Neural cell (in vitro differentiated cells): ENCODE measurements at regions not wholly inside any gene's neighbourhood (a gene's known extent, or its start where the extent isn't known, plus 50 kb on each side); places are given as distances from the start of the nearest gene placed in this dataset.
"Not testable (repeated sequence)": the region's sequence is repeated elsewhere in the genome, so short reads cannot be mapped to it uniquely, and the experiment has no call there.

Experiments used
- H2AFZ ChIP-seq: fragments of 200-600, 300-800 bp; sonication (generic), shearing (Covaris generic); 2 replicates; pipeline ENCODE4 v1.6.0; 2014; ENCODE audit warnings: low read depth, mild to moderate bottlenecking, antibody characterized with exemption, low read length, moderate library complexity
- H3F3A ChIP-seq: fragments of 200-600 bp; shearing (Covaris generic); 2 replicates; pipeline ENCODE4 v1.6.1; 2016; ENCODE audit warnings: mild to moderate bottlenecking, moderate library complexity, mixed read lengths, antibody characterized with exemption, low read length; ENCODE audit not compliant: insufficient read depth, poor library complexity, severe bottlenecking
- H3K27ac ChIP-seq: fragments of 200-600, 300-800 bp; sonication (generic), shearing (Covaris generic); 2 replicates; pipeline ENCODE4 v1.5.1; 2014; ENCODE audit warnings: mild to moderate bottlenecking, low read length, moderate library complexity
- H3K27me3 ChIP-seq: fragments of 300-800, 200-600 bp; sonication (generic), shearing (Covaris generic); 2 replicates; pipeline ENCODE4 v1.6.0; 2014; ENCODE audit warnings: mild to moderate bottlenecking, low read depth, low read length, moderate library complexity; ENCODE audit not compliant: insufficient read depth
- H3K36me3 ChIP-seq: fragments of 300-800, 200-600 bp; sonication (generic), shearing (Covaris generic); 2 replicates; pipeline ENCODE4 v1.5.1; 2014; ENCODE audit warnings: mild to moderate bottlenecking, antibody characterized with exemption, low read length, moderate library complexity; ENCODE audit not compliant: insufficient read depth
- H3K4me2 ChIP-seq: fragments of 300-800, 200-600 bp; sonication (generic), shearing (Covaris generic); 2 replicates; pipeline ENCODE4 v1.6.0; 2014; ENCODE audit warnings: mild to moderate bottlenecking, low read length
- H3K4me3 ChIP-seq: fragments of 300-800, 200-600 bp; sonication (generic), shearing (Covaris generic); 2 replicates; pipeline ENCODE4 v1.5.1; 2014; ENCODE audit warnings: mild to moderate bottlenecking, low read length, moderate library complexity
- H3K79me2 ChIP-seq: fragments of 200-600 bp; shearing (Covaris generic); replicated peaks from 2 replicates; pipeline ENCODE4 v1.6.0; 2014; ENCODE audit warnings: mild to moderate bottlenecking, low read length, moderate library complexity; ENCODE audit not compliant: insufficient read depth
- H3K9ac ChIP-seq: fragments of 300-800, 200-600 bp; sonication (generic), shearing (Covaris generic); 2 replicates; pipeline ENCODE4 v1.6.1; 2016; ENCODE audit warnings: mild to moderate bottlenecking, low read length, mixed read lengths
- H3K9me2 ChIP-seq: fragments of 200-600 bp; shearing (Covaris generic); 2 replicates; pipeline ENCODE4 v1.6.1; 2016; ENCODE audit warnings: mild to moderate bottlenecking, low read length, mixed read lengths; ENCODE audit not compliant: insufficient read depth
- H3K9me3 ChIP-seq: fragments of 200-600, 300-800 bp; sonication (generic), shearing (Covaris generic); 2 replicates; pipeline ENCODE4 v1.6.1; 2016; ENCODE audit warnings: mild to moderate bottlenecking, mixed run types, low read length, moderate library complexity, mixed read lengths
- H4K20me1 ChIP-seq: fragments of 200-600 bp; shearing (Covaris generic); 2 replicates; pipeline ENCODE4 v1.6.1; 2016; ENCODE audit warnings: mild to moderate bottlenecking, mixed run types; ENCODE audit not compliant: insufficient read depth
- EP300 ChIP-seq: fragments of 450-650 bp; conservative IDR thresholded peaks from 2 replicates; pipeline ENCODE4 v1.6.1; 2014; ENCODE audit warnings: antibody characterized with exemption, mild to moderate bottlenecking, moderate library complexity; ENCODE audit not compliant: poor library complexity, severe bottlenecking
- EZH2 ChIP-seq: fragments of 200-600, 300-800 bp; shearing (Covaris generic), sonication (generic); IDR thresholded peaks from 2 replicates; pipeline ENCODE4 v1.6.1; 2014; ENCODE audit warnings: antibody characterized with exemption, low read length, borderline replicate concordance, mild to moderate bottlenecking; ENCODE audit not compliant: insufficient read depth, poor library complexity, severe bottlenecking
- MXI1 ChIP-seq: fragments of 450-650 bp; conservative IDR thresholded peaks from 2 replicates; pipeline ENCODE4 v1.6.1; 2014; ENCODE audit warnings: antibody characterized with exemption, mild to moderate bottlenecking; ENCODE audit not compliant: poor library complexity, severe bottlenecking
- POLR2AphosphoS5 ChIP-seq: IDR thresholded peaks from 2 replicates; pipeline ENCODE4 v1.6.1; 2012
- RAD21 ChIP-seq: fragments of 450-650 bp; conservative IDR thresholded peaks from 2 replicates; pipeline ENCODE4 v1.6.1; 2014; ENCODE audit warnings: antibody characterized with exemption, mild to moderate bottlenecking, moderate library complexity
- REST ChIP-seq: IDR thresholded peaks from 2 replicates; pipeline ENCODE4 v1.6.1; 2012; ENCODE audit warnings: borderline replicate concordance
- SMC3 ChIP-seq: fragments of 450-650 bp; conservative IDR thresholded peaks from 2 replicates; pipeline ENCODE4 v1.6.1; 2014; ENCODE audit warnings: antibody characterized with exemption, mild to moderate bottlenecking, moderate library complexity; ENCODE audit not compliant: poor library complexity
- TAF1 ChIP-seq: IDR thresholded peaks from 2 replicates; pipeline ENCODE4 v1.6.1; 2012; ENCODE audit warnings: low read depth
- TF ChIP-seq, protein P1 (sequence below): fragments of 450-650 bp; IDR thresholded peaks from 2 replicates; pipeline ENCODE4 v1.5.1; 2014; ENCODE audit warnings: antibody characterized with exemption, mild to moderate bottlenecking, moderate library complexity; ENCODE audit not compliant: poor library complexity, severe bottlenecking

DNA sequence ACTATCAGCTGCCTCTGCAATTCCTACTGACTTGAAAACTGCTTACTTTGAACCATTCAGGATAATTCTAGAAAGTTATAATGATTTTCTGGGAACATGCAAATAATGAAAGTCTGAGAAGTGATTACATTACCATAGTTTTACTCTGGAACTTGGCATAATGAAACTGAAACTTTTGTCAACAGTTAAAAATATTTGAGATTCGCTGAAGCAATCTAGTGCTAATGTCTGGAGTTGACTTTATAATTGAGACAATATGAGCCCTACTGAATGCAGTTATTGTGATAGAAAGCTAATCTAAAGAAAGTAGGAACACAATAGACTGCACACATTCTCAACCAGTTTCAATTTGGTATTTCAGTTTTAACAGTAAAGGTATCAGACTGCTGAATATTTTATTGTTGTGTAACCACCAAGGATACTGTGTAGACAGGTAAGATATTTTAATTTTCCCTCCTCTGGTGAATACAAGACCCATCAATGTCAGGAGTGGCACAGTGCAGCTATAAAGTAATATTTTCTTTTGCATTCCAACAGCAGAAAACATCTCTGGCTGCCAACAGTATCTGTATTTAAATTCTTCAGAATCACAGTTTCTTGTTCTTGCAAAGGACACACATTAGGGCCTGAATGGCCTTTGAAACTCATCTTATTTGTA, 483.5 kb downstream of the ATP23 start:
- Histone ChIP-seq H2AFZ (no peak overlapping the region), H3K27ac (no peak overlapping the region), H3K9ac (no peak overlapping the region), H3K36me3 (no peaks in the 10 kb centered on the region), H3K4me3 (no peak overlapping the region), H3K79me2 (no peaks in the 10 kb centered on the region), H3F3A (no peaks in the 10 kb centered on the region), H3K9me2 (no peaks in the 10 kb centered on the region), H3K4me2 (no peak overlapping the region), H3K9me3 (no peaks in the 10 kb centered on the region), H4K20me1 (no peaks in the 10 kb centered on the region), H3K27me3 (peaks cover 7% of the 10 kb centered on the region)
- TF ChIP-seq TAF1 (no peak), EP300 (no peak), SMC3 (no peak), RAD21 (no peak), EZH2 (no peak), POLR2AphosphoS5 (no peak), REST (no peak)
- TF ChIP-seq, protein P1, sequence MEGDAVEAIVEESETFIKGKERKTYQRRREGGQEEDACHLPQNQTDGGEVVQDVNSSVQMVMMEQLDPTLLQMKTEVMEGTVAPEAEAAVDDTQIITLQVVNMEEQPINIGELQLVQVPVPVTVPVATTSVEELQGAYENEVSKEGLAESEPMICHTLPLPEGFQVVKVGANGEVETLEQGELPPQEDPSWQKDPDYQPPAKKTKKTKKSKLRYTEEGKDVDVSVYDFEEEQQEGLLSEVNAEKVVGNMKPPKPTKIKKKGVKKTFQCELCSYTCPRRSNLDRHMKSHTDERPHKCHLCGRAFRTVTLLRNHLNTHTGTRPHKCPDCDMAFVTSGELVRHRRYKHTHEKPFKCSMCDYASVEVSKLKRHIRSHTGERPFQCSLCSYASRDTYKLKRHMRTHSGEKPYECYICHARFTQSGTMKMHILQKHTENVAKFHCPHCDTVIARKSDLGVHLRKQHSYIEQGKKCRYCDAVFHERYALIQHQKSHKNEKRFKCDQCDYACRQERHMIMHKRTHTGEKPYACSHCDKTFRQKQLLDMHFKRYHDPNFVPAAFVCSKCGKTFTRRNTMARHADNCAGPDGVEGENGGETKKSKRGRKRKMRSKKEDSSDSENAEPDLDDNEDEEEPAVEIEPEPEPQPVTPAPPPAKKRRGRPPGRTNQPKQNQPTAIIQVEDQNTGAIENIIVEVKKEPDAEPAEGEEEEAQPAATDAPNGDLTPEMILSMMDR: no peak

DNA sequence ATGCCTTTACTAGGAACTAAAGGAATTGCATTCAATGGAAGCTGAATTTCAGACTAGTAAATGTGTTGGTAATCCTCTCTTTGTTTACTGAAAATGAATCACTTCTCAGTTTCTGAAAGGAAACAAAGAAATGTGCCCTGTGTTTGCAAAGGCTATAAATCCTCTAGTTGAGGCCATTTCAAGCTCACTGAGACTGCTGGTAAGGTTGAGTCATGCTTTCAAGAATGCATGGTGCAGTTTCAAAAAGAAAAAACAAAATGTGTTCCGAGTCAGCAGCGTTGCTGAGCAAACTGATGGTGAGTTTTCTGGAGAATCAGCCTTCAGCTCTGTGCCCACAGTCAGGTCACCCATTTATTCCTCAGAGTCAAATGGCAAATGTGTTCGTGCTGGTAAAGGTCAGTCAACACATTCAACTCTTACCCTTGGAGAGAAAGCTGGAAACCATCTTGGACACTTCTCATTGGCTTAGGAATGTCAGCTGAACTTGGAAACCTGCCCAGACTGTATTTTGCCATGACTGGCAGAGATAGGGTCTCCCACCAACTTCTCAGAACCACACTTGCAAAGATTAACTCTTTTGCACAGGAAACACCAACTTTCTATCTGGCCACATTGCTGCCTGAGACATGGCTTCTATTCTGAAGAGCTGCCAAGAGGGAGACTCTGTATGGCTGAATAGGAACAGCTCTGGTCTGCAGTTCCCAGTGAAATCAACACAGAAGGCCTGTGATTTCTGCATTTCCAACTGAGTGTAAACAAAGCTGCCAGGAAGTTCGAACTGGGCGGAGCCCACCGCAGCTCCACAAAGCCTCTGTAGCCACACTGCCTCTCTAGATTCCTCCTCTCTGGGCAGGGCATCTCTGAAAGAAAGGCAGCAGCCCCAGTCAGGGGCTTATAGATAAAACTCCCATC, 484.4 kb downstream of the ATP23 start:
- Histone ChIP-seq H3K36me3 (no peaks in the 10 kb centered on the region), H2AFZ (no peak overlapping the region), H3K79me2 (no peaks in the 10 kb centered on the region), H4K20me1 (no peaks in the 10 kb centered on the region), H3K27ac (no peak overlapping the region), H3F3A (no peaks in the 10 kb centered on the region), H3K9me2 (no peaks in the 10 kb centered on the region), H3K9me3 (no peaks in the 10 kb centered on the region), H3K4me2 (no peak overlapping the region), H3K27me3 (peaks cover 7% of the 10 kb centered on the region), H3K9ac (no peak overlapping the region), H3K4me3 (no peak overlapping the region)
- TF ChIP-seq POLR2AphosphoS5 (no peak), TAF1 (no peak), RAD21 (no peak), SMC3 (no peak), EP300 (no peak), EZH2 (no peak), MXI1 (no peak), REST (no peak)
- TF ChIP-seq, protein P1: no peak

DNA sequence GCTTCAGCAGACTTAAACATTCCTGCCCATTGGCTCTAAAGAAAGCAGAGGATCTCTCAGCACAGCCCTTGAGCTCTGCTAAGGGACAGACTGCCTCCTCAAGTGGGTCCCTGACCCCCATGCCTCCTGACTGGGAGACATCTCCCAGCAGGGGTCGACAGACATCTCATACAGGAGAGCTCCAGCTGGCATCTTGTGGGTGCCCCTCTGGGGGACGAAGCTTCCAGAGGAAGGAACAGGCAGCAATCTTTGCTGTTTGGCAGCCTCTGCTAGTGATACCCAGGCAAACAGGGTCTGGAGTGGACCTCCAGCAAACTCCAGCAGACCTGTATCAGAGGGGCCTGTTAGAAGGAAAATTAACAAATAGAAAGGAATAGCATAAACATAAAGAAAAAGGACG, 485.1 kb downstream of the ATP23 start:
- not testable (repeated sequence) for H3K9me2 ChIP-seq, H3K27me3 ChIP-seq, H3K9ac ChIP-seq, H3K79me2 ChIP-seq, H3K27ac ChIP-seq, H3K4me3 ChIP-seq, H3K36me3 ChIP-seq, H4K20me1 ChIP-seq, H2AFZ ChIP-seq, H3K4me2 ChIP-seq, H3K9me3 ChIP-seq, H3F3A ChIP-seq
